ENCODE measurements at regions not wholly inside any gene's neighbourhood (a gene's known extent, or its start where the extent isn't known, plus 50 kb on each side); places are given as distances from the start of the nearest gene placed in this dataset.

- Histone ChIP-seq H3K9me3 (no peaks in the 10 kb centered on the region), H3K27me3 (no peaks in the 10 kb centered on the region), H3K4me1 (ENCODE audit: control insufficient read depth in 1 of 2, insufficient read depth in 1 of 2, low read depth in 1 of 2, low read length in 1 of 2) (no peaks in the 10 kb centered on the region), H3K4me3 (ENCODE audit: low read depth in 1 of 2, low read length in 1 of 2) (no peak overlapping the region), H3K36me3 (no peaks in the 10 kb centered on the region), H3K27ac (no peak overlapping the region)
- no peak for TF ChIP-seq CTCF (IDR thresholded peaks at IDR 0.05)
These were observed 150.7 kb upstream of the GMDS start for GRCh38 chr6:2396042-2396657.

DNA sequence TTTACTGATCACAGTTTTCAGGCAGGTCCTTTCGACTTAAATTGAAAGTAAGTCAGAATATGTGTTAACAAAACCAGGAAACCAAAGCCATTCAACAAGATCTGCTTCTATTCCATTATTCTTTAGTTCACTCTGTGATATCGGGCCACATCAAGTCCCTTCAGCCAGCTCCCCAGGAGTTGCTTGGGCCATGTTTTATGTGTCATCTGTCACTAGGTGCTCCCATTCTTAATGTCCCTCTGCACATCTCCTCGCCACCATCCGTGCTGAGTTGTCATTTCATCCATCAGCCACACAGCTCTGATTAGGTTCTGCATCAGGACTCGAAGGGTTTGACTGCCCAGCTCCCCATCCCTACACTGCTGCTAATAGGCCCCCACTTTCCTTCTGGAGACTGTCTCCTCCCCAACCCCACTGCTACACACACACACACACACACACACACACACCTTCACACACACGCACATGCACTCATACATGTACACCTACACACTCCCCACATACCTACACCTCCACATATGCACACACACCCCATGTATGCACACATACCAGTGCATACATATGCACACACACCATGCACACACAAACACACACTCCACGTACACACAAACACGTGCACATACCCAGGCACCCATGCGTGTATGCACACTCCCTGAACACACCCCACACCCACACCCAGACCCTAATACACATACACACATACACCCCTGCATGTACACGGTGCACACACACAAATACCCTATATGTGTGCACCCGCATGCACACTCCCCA is 143.3 kb upstream of the GMDS start:
- Histone ChIP-seq H3K9me3 (no peaks in the 10 kb centered on the region), H3K27me3 (no peaks in the 10 kb centered on the region), H3K36me3 (no peaks in the 10 kb centered on the region), H3K27ac (no peak overlapping the region), H3K4me1 (ENCODE audit: control insufficient read depth in 1 of 2, insufficient read depth in 1 of 2, low read depth in 1 of 2, low read length in 1 of 2) (no peaks in the 10 kb centered on the region), H3K4me3 (ENCODE audit: low read depth in 1 of 2, low read length in 1 of 2) (no peak overlapping the region)
- TF ChIP-seq CTCF (IDR thresholded peaks at IDR 0.05) = no peak

DNA sequence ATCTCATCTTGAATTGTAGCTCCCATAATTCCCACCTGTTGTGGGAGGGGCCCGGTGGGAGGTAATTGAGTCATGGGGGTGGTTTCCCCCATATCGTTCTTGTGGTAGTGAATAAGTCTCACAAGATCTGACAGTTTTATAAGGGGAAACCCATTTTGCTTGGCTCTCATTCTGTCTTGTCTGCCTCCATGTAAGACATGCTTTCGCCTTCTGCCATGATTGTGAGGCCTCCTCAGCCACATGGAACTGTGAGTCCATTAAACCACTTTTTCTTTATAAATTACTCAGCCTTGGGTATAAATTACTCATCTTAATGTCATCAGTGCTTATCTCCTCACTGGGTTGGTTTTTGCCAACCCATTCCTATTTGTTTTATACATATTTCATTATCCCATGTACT is 142.0 kb upstream of the GMDS start:
- H3K4me1 ChIP-seq (ENCODE audit: control insufficient read depth in 1 of 2, insufficient read depth in 1 of 2, low read depth in 1 of 2, low read length in 1 of 2) = no peaks in the 10 kb centered on the region
- no peaks in the 10 kb centered on the region for H3K36me3 ChIP-seq
- TF ChIP-seq CTCF (IDR thresholded peaks at IDR 0.05) = no peak
- no peak overlapping the region for H3K4me3 ChIP-seq (ENCODE audit: low read depth in 1 of 2, low read length in 1 of 2)
- no peaks in the 10 kb centered on the region for H3K27me3 ChIP-seq
- H3K27ac ChIP-seq = no peak overlapping the region
- H3K9me3 ChIP-seq = no peaks in the 10 kb centered on the region

GRCh38 chr6:2385471-2385983 is 140.1 kb upstream of the GMDS start:
- no peak overlapping the region for H3K27ac ChIP-seq
- no peaks in the 10 kb centered on the region for H3K27me3 ChIP-seq
- no peaks in the 10 kb centered on the region for H3K9me3 ChIP-seq
- no peaks in the 10 kb centered on the region for H3K4me1 ChIP-seq (ENCODE audit: control insufficient read depth in 1 of 2, insufficient read depth in 1 of 2, low read depth in 1 of 2, low read length in 1 of 2)
- no peak overlapping the region for H3K4me3 ChIP-seq (ENCODE audit: low read depth in 1 of 2, low read length in 1 of 2)
- no peak for TF ChIP-seq CTCF (IDR thresholded peaks at IDR 0.05)
- no peaks in the 10 kb centered on the region for H3K36me3 ChIP-seq

GRCh38 chr6:2384528-2384927 is 139.1 kb upstream of the GMDS start:
- no peak for TF ChIP-seq CTCF (IDR thresholded peaks at IDR 0.05)
- no peaks in the 10 kb centered on the region for H3K4me1 ChIP-seq (ENCODE audit: control insufficient read depth in 1 of 2, insufficient read depth in 1 of 2, low read depth in 1 of 2, low read length in 1 of 2)
- H3K4me3 ChIP-seq (ENCODE audit: low read depth in 1 of 2, low read length in 1 of 2) = no peak overlapping the region
- H3K27ac ChIP-seq = no peak overlapping the region
- H3K27me3 ChIP-seq = no peaks in the 10 kb centered on the region
- no peaks in the 10 kb centered on the region for H3K9me3 ChIP-seq
- no peaks in the 10 kb centered on the region for H3K36me3 ChIP-seq

Measured in neutrophil (primary cell).